WTC11 (cell line): ENCODE measurements at regions not wholly inside any gene's neighbourhood (a gene's known extent, or its start where the extent isn't known, plus 50 kb on each side); places are given as distances from the start of the nearest gene placed in this dataset.
A peak's percentile ranks its signal among the peaks of the same experiment; 100 is the strongest.

Source experiments
- ATAC-seq: fragments of 200-7000 bp; cut with Tn5 transposase; 2 replicates; pipeline ENCODE4 v1.10.0; 2021; ENCODE audit warnings: mild to moderate bottlenecking, moderate library complexity
- CTCF ChIA-PET: fragments of 300-600 bp; sonication (Branson Sonifier 250); formaldehyde crosslinking; loops from one replicate; lab custom pipeline; 2021; ENCODE audit warnings: antibody characterized with exemption; lab: Charles Lee
- POLR2A ChIA-PET: fragments of 350-600 bp; sonication (Branson Sonifier 250); formaldehyde crosslinking; loops from one replicate; lab custom pipeline; 2021; ENCODE audit warnings: antibody characterized with exemption; lab: Charles Lee
- DNase-seq: peaks from one replicate; pipeline ENCODE4 v3.0.0; 2021; ENCODE audit warnings: low spot score
- H3K27ac Mint-ChIP-seq: 2 replicates; pipeline ENCODE4 v1.8.0; 2021; ENCODE audit warnings: mixed read lengths
- H3K27me3 Mint-ChIP-seq: 2 replicates; pipeline ENCODE4 v1.8.0; 2021; ENCODE audit warnings: low read depth, mild to moderate bottlenecking, moderate library complexity, mixed read lengths
- H3K36me3 Mint-ChIP-seq: 2 replicates; pipeline ENCODE4 v1.8.0; 2021; ENCODE audit warnings: mixed read lengths
- H3K4me1 Mint-ChIP-seq: 2 replicates; pipeline ENCODE4 v1.8.0; 2022; ENCODE audit warnings: mixed read lengths
- H3K4me3 Mint-ChIP-seq: 2 replicates; pipeline ENCODE4 v1.8.0; 2021; ENCODE audit warnings: mild to moderate bottlenecking, moderate library complexity, mixed read lengths
- H3K9me3 Mint-ChIP-seq: 2 replicates; pipeline ENCODE4 v1.8.0; 2021; ENCODE audit warnings: mixed read lengths
- ATF1 ChIP-seq: sonication (generic); formaldehyde crosslinking; IDR thresholded peaks from 2 replicates; pipeline ENCODE4 v1.8.1; 2023; ENCODE audit warnings: mild to moderate bottlenecking, moderate library complexity, missing genetic modification reagents
- ETV6 ChIP-seq: sonication (generic); formaldehyde crosslinking; IDR thresholded peaks from 2 replicates; pipeline ENCODE4 v1.8.1; 2022; ENCODE audit warnings: mild to moderate bottlenecking, missing genetic modification reagents
- MXD4 ChIP-seq: fragments of 250-450 bp; sonication (Bioruptor Pico); IDR thresholded peaks from 2 replicates; pipeline ENCODE4 v1.8.0; 2021; ENCODE audit warnings: mild to moderate bottlenecking, moderate library complexity, borderline replicate concordance
- RELA ChIP-seq: sonication (generic); formaldehyde crosslinking; IDR thresholded peaks from 2 replicates; pipeline ENCODE4 v1.8.1; 2022; ENCODE audit warnings: missing genetic modification reagents, mild to moderate bottlenecking, borderline replicate concordance
- SMAD3 ChIP-seq: sonication (generic); formaldehyde crosslinking; IDR thresholded peaks from 2 replicates; pipeline ENCODE4 v1.8.0; 2022; ENCODE audit warnings: missing genetic modification reagents, mild to moderate bottlenecking, borderline replicate concordance
- ZBTB21 ChIP-seq: sonication (generic); formaldehyde crosslinking; IDR thresholded peaks from 2 replicates; pipeline ENCODE4 v1.8.1; 2023; ENCODE audit warnings: mild to moderate bottlenecking, missing genetic modification reagents, borderline replicate concordance
- ZNF121 ChIP-seq: sonication (generic); formaldehyde crosslinking; IDR thresholded peaks from 2 replicates; pipeline ENCODE4 v1.8.0; 2023; ENCODE audit warnings: missing genetic modification reagents
- ZNF263 ChIP-seq: sonication (generic); formaldehyde crosslinking; IDR thresholded peaks from 2 replicates; pipeline ENCODE4 v1.8.1; 2022; ENCODE audit warnings: low read depth, mild to moderate bottlenecking, moderate library complexity, missing genetic modification reagents
- ZNF317 ChIP-seq: sonication (generic); formaldehyde crosslinking; IDR thresholded peaks from 2 replicates; pipeline ENCODE4 v1.8.1; 2023; ENCODE audit warnings: low read depth, mild to moderate bottlenecking, moderate library complexity, missing genetic modification reagents, borderline replicate concordance
- TF ChIP-seq, protein P1 (sequence below): sonication (generic); formaldehyde crosslinking; IDR thresholded peaks from 2 replicates; pipeline ENCODE4 v1.8.1; 2022; ENCODE audit warnings: missing genetic modification reagents, borderline replicate concordance
- TF ChIP-seq, protein P2 (sequence below): sonication (generic); formaldehyde crosslinking; IDR thresholded peaks from 2 replicates; pipeline ENCODE4 v1.8.0; 2022; ENCODE audit warnings: mild to moderate bottlenecking, missing genetic modification reagents
- TF ChIP-seq, protein P3 (sequence below): sonication (generic); formaldehyde crosslinking; conservative IDR thresholded peaks from 2 replicates; pipeline ENCODE4 v1.8.1; 2023; ENCODE audit warnings: mild to moderate bottlenecking, low read depth, missing genetic modification reagents, moderate library complexity
- TF ChIP-seq, protein P4 (sequence below): sonication (generic); formaldehyde crosslinking; IDR thresholded peaks from 2 replicates; pipeline ENCODE4 v1.8.0; 2022; ENCODE audit warnings: mild to moderate bottlenecking, missing genetic modification reagents
- TF ChIP-seq, protein P5 (sequence below): sonication (generic); formaldehyde crosslinking; IDR thresholded peaks from 2 replicates; pipeline ENCODE4 v1.8.1; 2022; ENCODE audit warnings: low read depth, mild to moderate bottlenecking, moderate library complexity, missing genetic modification reagents, borderline replicate concordance

DNA sequence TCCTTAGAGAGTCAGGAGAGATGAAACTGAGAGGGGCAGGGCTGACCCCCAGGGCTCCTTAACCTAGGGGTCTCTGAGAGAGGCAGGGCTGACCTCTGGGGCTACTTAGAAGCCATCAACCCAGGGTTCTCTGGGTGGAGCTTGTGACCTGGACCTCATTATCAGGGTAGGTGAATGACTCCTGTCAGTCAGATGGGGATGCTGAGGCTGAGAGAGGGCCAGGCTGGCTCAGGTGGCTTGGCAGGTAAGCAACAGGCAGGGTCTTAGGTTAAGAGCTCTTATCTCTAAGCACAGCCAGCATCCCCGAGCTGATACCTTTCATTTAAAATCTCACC is 160.9 kb downstream of the PTPRU start:
- peaks cover 2% of the 10 kb centered on the region; the same call in 1 of the 2 replicates for H3K4me1 Mint-ChIP-seq
- ChIA-PET POLR2A (no interaction called here), CTCF (interaction anchor here (1.0 to 2.1 kb wide), 6 partner anchors 12 to 161 kb away, joined by 3 to 11 read pairs (median 6); partner anchors contain the start of gene PTPRU)
- no peaks in the 10 kb centered on the region for H3K36me3 Mint-ChIP-seq
- ATAC-seq (no peak), DNase-seq (no peak)
- peaks cover 9% of the 10 kb centered on the region for H3K9me3 Mint-ChIP-seq
- no peak overlapping the region for H3K4me3 Mint-ChIP-seq
- peaks cover 5% of the 10 kb centered on the region; the same call in 1 of the 2 replicates for H3K27me3 Mint-ChIP-seq
- TF ChIP-seq, protein P1, sequence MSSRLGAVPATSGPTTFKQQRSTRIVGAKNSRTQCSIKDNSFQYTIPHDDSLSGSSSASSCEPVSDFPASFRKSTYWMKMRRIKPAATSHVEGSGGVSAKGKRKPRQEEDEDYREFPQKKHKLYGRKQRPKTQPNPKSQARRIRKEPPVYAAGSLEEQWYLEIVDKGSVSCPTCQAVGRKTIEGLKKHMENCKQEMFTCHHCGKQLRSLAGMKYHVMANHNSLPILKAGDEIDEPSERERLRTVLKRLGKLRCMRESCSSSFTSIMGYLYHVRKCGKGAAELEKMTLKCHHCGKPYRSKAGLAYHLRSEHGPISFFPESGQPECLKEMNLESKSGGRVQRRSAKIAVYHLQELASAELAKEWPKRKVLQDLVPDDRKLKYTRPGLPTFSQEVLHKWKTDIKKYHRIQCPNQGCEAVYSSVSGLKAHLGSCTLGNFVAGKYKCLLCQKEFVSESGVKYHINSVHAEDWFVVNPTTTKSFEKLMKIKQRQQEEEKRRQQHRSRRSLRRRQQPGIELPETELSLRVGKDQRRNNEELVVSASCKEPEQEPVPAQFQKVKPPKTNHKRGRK (CRISPR knock-in tag), result no peak
- TF ChIP-seq, protein P2, sequence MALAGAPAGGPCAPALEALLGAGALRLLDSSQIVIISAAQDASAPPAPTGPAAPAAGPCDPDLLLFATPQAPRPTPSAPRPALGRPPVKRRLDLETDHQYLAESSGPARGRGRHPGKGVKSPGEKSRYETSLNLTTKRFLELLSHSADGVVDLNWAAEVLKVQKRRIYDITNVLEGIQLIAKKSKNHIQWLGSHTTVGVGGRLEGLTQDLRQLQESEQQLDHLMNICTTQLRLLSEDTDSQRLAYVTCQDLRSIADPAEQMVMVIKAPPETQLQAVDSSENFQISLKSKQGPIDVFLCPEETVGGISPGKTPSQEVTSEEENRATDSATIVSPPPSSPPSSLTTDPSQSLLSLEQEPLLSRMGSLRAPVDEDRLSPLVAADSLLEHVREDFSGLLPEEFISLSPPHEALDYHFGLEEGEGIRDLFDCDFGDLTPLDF (CRISPR knock-in tag), result no peak
- TF ChIP-seq ETV6 (CRISPR knock-in tag) (no peak), ZNF317 (CRISPR knock-in tag) (no peak), ZNF121 (CRISPR knock-in tag) (no peak), SMAD3 (no peak), MXD4 (no peak), ZBTB21 (CRISPR knock-in tag) (no peak), RELA (CRISPR knock-in tag) (no peak), ATF1 (CRISPR knock-in tag) (no peak)
- TF ChIP-seq, protein P3, sequence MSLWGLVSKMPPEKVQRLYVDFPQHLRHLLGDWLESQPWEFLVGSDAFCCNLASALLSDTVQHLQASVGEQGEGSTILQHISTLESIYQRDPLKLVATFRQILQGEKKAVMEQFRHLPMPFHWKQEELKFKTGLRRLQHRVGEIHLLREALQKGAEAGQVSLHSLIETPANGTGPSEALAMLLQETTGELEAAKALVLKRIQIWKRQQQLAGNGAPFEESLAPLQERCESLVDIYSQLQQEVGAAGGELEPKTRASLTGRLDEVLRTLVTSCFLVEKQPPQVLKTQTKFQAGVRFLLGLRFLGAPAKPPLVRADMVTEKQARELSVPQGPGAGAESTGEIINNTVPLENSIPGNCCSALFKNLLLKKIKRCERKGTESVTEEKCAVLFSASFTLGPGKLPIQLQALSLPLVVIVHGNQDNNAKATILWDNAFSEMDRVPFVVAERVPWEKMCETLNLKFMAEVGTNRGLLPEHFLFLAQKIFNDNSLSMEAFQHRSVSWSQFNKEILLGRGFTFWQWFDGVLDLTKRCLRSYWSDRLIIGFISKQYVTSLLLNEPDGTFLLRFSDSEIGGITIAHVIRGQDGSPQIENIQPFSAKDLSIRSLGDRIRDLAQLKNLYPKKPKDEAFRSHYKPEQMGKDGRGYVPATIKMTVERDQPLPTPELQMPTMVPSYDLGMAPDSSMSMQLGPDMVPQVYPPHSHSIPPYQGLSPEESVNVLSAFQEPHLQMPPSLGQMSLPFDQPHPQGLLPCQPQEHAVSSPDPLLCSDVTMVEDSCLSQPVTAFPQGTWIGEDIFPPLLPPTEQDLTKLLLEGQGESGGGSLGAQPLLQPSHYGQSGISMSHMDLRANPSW, result no peak
- no peak overlapping the region for H3K27ac Mint-ChIP-seq

DNA sequence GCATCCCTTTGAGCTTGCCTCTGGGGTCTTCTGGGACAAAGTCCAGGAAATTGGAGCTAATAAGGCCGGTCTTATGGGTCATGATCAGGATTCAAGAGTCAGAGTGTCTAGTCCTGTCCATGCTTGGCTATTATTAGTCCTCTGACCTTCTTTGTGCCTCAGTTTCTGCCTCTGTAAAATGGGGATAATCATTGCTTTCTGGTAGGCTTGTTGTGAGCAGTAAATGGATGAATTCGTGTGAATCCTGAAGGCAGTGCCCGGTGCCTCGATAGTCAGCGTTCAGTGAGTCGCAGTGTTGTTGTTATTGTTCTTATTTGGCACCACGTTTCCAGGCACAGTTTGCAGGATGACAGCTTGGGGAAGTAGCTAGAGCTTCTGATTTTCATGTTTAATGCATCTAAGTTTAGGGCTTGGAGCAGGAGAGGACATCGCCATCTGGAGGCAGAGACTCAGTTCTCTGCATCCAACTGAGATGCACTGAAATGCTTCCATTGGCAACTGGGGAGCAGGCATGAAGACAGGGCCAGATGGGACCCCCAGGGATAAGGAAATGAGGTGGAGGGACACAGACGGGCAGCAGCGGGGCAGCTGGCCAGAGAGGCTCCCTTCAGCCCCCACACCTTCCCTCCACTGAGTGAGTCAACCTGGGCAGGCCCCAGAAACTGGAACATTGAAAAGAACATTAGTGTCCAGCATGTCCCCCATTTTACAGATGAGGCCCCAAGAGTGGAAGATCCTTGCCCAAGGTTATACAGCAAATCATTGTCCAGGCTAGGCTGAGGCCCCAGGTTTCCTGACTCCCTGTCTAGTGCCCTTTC is 160.3 kb downstream of the PTPRU start:
- H3K4me3 Mint-ChIP-seq, result no peak overlapping the region
- H3K27me3 Mint-ChIP-seq, result peaks cover 5% of the 10 kb centered on the region; the same call in 1 of the 2 replicates
- ChIA-PET CTCF (interaction anchor here (0.6 to 2.1 kb wide), 15 partner anchors 12 to 302 kb away, joined by 3 to 11 read pairs (median 4); partner anchors contain the start of gene PTPRU), POLR2A (no interaction called here)
- ATAC-seq (peak; percentile 38), DNase-seq (no peak)
- H3K4me1 Mint-ChIP-seq, result peaks cover 2% of the 10 kb centered on the region; the same call in 1 of the 2 replicates
- H3K9me3 Mint-ChIP-seq, result peaks cover 9% of the 10 kb centered on the region
- H3K36me3 Mint-ChIP-seq, result no peaks in the 10 kb centered on the region
- TF ChIP-seq, protein P4, sequence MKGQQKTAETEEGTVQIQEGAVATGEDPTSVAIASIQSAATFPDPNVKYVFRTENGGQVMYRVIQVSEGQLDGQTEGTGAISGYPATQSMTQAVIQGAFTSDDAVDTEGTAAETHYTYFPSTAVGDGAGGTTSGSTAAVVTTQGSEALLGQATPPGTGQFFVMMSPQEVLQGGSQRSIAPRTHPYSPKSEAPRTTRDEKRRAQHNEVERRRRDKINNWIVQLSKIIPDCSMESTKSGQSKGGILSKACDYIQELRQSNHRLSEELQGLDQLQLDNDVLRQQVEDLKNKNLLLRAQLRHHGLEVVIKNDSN, result no peak
- no peak for TF ChIP-seq ETV6 (CRISPR knock-in tag)
- no peak for TF ChIP-seq ZNF263
- TF ChIP-seq, protein P5, sequence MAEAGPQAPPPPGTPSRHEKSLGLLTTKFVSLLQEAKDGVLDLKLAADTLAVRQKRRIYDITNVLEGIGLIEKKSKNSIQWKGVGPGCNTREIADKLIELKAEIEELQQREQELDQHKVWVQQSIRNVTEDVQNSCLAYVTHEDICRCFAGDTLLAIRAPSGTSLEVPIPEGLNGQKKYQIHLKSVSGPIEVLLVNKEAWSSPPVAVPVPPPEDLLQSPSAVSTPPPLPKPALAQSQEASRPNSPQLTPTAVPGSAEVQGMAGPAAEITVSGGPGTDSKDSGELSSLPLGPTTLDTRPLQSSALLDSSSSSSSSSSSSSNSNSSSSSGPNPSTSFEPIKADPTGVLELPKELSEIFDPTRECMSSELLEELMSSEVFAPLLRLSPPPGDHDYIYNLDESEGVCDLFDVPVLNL, result no peak
- H3K27ac Mint-ChIP-seq, result no peak overlapping the region
